ENCODE measurements at regions not wholly inside any gene's neighbourhood (a gene's known extent, or its start where the extent isn't known, plus 50 kb on each side); places are given as distances from the start of the nearest gene placed in this dataset.

DNA sequence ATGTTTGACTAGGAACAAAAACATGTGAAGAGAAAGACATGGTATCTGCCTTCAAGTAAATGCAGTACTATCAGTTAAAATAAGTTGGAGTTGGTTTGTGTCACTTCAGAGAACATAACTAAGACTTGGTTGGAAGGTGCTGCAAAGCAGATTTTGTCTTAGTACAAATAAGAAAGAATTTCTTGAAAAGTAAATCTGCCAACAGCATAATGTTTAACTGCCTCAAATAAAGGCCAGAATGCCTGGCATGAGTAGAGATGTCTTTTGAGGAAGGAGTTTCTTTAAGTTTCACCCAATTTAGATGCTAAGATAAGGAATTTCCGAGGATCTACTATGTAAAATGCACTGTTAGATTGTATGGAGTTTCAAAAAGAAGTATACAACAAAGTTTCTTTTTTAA lies 409.7 kb downstream of the PIK3C3 start:
- TF ChIP-seq, protein P1, sequence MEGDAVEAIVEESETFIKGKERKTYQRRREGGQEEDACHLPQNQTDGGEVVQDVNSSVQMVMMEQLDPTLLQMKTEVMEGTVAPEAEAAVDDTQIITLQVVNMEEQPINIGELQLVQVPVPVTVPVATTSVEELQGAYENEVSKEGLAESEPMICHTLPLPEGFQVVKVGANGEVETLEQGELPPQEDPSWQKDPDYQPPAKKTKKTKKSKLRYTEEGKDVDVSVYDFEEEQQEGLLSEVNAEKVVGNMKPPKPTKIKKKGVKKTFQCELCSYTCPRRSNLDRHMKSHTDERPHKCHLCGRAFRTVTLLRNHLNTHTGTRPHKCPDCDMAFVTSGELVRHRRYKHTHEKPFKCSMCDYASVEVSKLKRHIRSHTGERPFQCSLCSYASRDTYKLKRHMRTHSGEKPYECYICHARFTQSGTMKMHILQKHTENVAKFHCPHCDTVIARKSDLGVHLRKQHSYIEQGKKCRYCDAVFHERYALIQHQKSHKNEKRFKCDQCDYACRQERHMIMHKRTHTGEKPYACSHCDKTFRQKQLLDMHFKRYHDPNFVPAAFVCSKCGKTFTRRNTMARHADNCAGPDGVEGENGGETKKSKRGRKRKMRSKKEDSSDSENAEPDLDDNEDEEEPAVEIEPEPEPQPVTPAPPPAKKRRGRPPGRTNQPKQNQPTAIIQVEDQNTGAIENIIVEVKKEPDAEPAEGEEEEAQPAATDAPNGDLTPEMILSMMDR (conservative IDR thresholded peaks at IDR 0.05), result no peak
- no peak for TF ChIP-seq ZFX (IDR thresholded peaks at IDR 0.05)

All from C4-2B (cell line).